ENCODE measurements at regions not wholly inside any gene's neighbourhood (a gene's known extent, or its start where the extent isn't known, plus 50 kb on each side); places are given as distances from the start of the nearest gene placed in this dataset.

GRCh38 chr4:8706216-8707044 is 113.9 kb downstream of the CPZ start:
- TF ChIP-seq FOXP2 (optimal IDR thresholded peaks at IDR 0.05; ENCODE audit: borderline replicate concordance, extremely low read depth, extremely low read length, insufficient read depth) (no peak), SIN3A (IDR thresholded peaks at IDR 0.05; ENCODE audit: borderline replicate concordance, insufficient read depth, low read length) (no peak), REST (IDR thresholded peaks at IDR 0.05; ENCODE audit: insufficient read depth in 1 of 2, low read depth in 2 of 2, low read length in 2 of 2) (no peak), POLR2AphosphoS5 (IDR thresholded peaks at IDR 0.05; ENCODE audit: low read depth, low read length) (no peak), TAF1 (IDR thresholded peaks at IDR 0.05; ENCODE audit: borderline replicate concordance, insufficient read depth, low read length) (no peak)

GRCh38 chr4:8705161-8706145 is 112.9 kb downstream of the CPZ start:
- TF ChIP-seq TAF1 (IDR thresholded peaks at IDR 0.05; ENCODE audit: borderline replicate concordance, insufficient read depth, low read length), result no peak
- no peak for TF ChIP-seq REST (IDR thresholded peaks at IDR 0.05; ENCODE audit: insufficient read depth in 1 of 2, low read depth in 2 of 2, low read length in 2 of 2)
- no peak for TF ChIP-seq POLR2AphosphoS5 (IDR thresholded peaks at IDR 0.05; ENCODE audit: low read depth, low read length)
- TF ChIP-seq SIN3A (IDR thresholded peaks at IDR 0.05; ENCODE audit: borderline replicate concordance, insufficient read depth, low read length), result no peak
- no peak for TF ChIP-seq FOXP2 (optimal IDR thresholded peaks at IDR 0.05; ENCODE audit: borderline replicate concordance, extremely low read depth, extremely low read length, insufficient read depth)

- TF ChIP-seq SIN3A (IDR thresholded peaks at IDR 0.05; ENCODE audit: borderline replicate concordance, insufficient read depth, low read length), result no peak
- no peak for TF ChIP-seq FOXP2 (optimal IDR thresholded peaks at IDR 0.05; ENCODE audit: borderline replicate concordance, extremely low read depth, extremely low read length, insufficient read depth)
- TF ChIP-seq REST (IDR thresholded peaks at IDR 0.05; ENCODE audit: insufficient read depth in 1 of 2, low read depth in 2 of 2, low read length in 2 of 2), result no peak
- TF ChIP-seq TAF1 (IDR thresholded peaks at IDR 0.05; ENCODE audit: borderline replicate concordance, insufficient read depth, low read length), result no peak
Measured at GRCh38 chr4:8704632-8705031, 112.1 kb downstream of the CPZ start.

- TF ChIP-seq FOXP2 (optimal IDR thresholded peaks at IDR 0.05; ENCODE audit: borderline replicate concordance, extremely low read depth, extremely low read length, insufficient read depth), result no peak
- TF ChIP-seq TAF1 (IDR thresholded peaks at IDR 0.05; ENCODE audit: borderline replicate concordance, insufficient read depth, low read length), result no peak
- no peak for TF ChIP-seq SIN3A (IDR thresholded peaks at IDR 0.05; ENCODE audit: borderline replicate concordance, insufficient read depth, low read length)
- no peak for TF ChIP-seq REST (IDR thresholded peaks at IDR 0.05; ENCODE audit: insufficient read depth in 1 of 2, low read depth in 2 of 2, low read length in 2 of 2)
- TF ChIP-seq POLR2AphosphoS5 (IDR thresholded peaks at IDR 0.05; ENCODE audit: low read depth, low read length), result no peak
Measured at GRCh38 chr4:8703857-8704495, 111.4 kb downstream of the CPZ start.

All from PFSK-1 (cell line).